T-helper 2 cell treated with Interferon-gamma antibody and Interleukin-4, amounts not matched to agents 100 ng/mL and 5 ng/mL, for 36 hours (primary cell): ENCODE measurements at regions not wholly inside any gene's neighbourhood (a gene's known extent, or its start where the extent isn't known, plus 50 kb on each side); places are given as distances from the start of the nearest gene placed in this dataset.
"Not testable (repeated sequence)": the region's sequence is repeated elsewhere in the genome, so short reads cannot be mapped to it uniquely, and the experiment has no call there.

Experiments used
- intact Hi-C: fragments of 100-400 bp; cut with micrococcal nuclease; formaldehyde crosslinking; loops from one replicate; pipeline ENCODE4 v1.15.1; 2023

DNA sequence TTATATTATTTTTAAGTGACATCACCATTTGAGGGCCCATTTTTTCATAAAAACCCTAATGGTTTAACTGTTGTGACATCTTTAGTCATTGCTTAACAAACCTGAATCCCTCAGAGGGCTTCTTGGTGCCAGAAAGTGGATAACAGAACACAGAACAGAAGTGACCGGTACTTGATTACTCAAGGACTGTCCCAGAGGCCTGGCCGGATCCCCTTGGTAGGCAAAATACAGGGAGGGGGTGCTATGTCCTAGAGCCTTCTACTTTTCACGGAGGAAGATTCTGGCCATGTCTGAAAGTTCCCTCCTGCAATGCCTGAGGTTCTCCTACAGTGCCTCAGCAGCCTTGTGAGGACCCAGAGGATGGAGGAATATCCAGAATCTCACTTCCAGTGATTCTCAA lies 94.3 kb upstream of the DCLK2 start:
- intact Hi-C loops = no loop called here

DNA sequence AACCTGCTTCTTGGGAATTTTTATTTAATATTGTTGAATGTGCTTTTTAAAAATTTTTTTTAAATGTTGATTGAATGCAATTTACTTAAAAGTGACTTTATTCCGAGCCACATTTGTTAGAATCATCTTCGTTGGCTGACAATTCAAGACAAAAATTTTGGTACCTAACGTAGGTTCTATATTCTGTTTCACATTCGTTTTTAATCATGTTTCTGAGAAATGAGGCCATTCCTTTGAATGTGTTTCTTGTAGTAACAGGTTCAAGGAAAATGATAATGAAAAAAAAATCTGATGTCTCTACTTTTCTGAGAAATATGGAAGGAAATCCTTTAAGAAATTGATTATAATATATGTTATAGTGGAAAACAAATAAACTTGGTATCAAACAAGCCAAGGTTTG lies 92.3 kb upstream of the DCLK2 start:
- intact Hi-C loops = no loop called here

DNA sequence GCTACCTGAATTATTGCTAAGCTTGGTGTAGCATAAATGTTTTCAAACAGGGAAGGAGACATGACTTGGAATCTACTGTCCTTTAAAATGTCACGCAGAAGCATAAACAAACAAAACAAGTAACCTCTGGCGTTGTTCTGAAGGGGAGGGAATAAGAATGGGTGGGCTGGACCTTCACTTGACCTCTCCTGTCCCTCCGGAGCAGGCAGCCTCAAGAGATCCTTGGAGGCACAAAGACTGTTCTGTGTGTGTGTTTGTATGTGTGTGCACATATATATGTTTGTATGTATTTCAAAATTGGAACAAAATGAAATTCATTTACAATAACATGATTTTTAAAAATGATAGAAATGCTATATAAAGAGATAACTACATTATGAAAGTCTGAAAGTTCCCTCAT lies 91.3 kb upstream of the DCLK2 start:
- intact Hi-C loops = no loop called here

DNA sequence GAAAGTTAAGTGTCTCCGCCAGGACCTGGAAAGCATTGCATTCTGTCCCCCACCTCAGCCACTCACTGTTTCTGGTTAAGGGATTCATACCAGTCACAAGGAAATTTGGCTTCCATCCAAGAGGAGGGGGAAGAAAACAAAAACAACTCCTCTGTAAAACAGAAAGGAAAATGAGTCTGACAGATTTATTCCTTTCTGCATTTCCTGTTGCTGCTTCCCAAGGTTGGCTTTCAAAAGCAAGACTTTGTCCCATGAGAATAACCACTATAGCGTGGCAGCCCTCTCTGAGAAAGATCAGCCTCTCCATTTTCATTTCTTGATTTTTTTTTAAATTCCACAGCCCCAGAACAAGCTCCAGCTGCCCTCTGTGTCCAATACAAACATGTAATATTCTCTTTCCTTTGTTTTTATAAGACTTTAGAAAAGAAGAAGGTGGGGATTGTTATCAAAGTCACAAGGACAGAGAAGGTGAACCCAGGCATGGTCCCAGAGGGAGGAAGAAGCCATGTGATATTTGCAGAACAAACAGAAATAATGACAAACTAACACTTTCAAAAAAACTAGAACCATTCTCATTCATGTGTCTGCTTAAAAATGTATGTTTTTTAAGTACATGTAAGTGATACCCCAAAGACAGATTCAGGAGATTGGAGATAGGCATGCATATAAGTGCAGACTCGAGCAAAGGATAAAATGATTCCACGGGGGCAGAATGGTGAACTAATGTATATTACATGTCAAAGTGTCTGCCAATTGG lies 90.7 kb upstream of the DCLK2 start:
- intact Hi-C loops = no loop called here

DNA sequence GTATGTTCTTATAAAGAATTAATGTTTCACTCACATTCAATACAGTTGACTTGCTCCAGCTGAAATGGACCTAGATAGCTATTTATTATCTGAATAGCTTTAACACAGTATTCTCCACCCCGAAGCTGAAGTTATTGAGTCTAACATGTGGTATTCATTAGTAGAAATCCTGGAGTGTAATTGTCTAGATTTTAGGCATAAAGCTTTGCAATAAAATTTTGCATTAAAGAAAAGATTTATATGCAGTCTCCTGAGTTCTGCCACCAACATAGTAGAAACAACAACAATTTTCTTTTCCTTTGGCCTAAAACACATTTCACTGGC lies 90.2 kb upstream of the DCLK2 start:
- intact Hi-C loops = no loop called here

DNA sequence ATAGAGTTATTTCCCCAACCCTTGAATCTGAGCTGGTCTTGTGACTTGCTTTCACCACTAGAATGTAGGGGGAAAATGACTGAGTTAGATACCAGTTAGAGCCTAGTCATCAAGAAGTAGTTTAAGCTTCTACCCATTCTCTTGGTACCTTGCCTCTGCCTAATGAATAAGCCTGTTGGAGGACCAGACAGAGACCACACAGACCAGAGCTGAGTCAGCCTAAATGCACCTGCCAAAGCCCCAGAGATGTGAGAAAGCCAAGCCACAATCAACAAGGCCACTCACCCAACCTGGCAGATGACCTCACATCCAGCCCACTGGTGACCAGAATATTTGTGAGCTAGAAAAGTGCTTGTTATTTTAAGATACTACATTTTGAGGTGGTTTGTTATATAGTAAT lies 85.2 kb upstream of the DCLK2 start:
- intact Hi-C loops = no loop called here

DNA sequence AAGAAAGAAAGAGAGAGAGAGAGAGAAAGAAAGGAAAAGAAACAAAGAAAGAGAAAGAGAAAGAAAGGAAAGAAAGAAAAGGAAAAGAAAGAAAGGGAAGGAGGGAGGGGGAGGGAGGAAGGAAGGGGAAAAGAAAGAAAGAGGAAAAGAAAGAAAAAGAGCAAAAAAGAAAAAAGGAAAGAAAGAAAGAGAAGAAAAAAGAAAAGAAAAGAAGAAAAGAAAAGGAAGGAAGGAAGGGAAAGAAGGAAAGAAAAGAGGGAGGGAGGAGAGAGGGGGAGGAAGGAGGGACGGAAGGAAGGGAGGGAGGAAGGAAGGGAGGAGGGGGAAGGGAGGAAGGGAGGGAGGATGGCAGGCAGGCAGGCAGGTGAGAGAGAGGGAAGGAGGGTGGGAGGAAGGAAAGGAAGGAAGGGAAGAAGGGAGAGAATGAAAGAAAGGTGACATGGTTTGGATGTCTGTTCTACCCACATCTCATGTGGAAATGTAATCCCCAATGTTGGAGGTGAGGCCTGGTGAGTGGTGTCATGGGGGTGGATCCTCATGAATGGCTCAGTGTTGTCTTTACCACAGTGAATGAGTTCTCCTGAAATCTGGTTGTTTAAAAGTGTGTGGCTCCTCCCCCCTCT lies 83.0 kb upstream of the DCLK2 start:
- intact Hi-C loops = loop anchor here (5.0 kb wide), 1 partner anchor 872 kb away; no protein-coding TSS in a partner anchor

DNA sequence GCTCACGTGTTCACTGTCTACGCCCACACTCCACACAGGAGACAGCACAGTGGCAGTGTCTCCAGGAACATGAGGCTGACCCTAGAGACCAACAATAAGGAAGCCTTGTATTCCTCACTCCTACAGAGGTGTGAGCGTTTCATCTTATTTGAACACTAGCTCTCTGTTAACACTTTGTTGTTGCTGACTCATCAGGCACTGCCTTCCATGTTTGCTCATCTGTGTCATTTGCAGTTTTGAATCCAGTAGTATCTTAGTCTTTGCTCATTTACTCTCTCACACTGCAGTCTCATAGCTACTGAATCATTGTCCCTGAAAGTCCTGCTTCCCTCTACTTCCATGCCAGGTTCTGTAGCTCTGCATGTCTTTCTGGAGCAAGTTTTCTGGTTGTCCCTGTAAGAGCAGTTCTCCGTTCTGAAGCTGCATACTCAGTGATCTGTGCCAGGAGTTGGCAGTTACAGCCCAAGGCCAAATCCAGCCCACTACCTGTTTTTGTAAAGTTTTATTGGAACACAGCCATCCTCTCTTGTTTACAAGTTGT lies 80.3 kb upstream of the DCLK2 start:
- intact Hi-C loops = loop anchor here (5.0 kb wide), 1 partner anchor 869 kb away; no protein-coding TSS in a partner anchor

DNA sequence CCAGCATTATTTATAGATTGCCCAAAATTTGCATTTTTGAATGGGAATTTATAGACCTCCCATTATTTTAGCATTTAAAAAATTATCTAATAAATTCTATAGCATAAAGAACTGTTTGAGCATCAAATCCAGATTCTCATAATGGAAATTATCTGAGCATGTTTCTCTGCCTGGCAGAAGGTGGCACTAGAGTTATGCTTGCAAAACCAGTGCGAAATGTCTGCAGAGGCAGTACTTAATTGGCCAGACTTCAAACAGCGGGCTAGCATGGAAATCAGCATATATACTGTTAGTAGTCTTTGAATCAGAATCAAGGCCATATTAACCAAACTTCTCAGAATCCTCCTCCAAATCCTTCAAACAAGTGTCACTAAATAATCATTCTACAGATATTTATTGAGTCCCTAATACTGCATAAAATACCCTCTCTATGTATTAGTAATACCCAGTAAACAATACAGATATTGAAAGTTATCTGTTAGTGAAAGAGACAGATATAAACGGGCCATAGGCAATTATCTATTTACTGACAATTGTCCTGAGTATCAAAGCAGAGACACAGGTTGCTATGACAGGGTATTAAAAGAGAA lies 78.7 kb upstream of the DCLK2 start:
- intact Hi-C loops = loop anchor here (1.0 to 5.0 kb wide), 2 partner anchors 210 to 868 kb away; no protein-coding TSS in a partner anchor

DNA sequence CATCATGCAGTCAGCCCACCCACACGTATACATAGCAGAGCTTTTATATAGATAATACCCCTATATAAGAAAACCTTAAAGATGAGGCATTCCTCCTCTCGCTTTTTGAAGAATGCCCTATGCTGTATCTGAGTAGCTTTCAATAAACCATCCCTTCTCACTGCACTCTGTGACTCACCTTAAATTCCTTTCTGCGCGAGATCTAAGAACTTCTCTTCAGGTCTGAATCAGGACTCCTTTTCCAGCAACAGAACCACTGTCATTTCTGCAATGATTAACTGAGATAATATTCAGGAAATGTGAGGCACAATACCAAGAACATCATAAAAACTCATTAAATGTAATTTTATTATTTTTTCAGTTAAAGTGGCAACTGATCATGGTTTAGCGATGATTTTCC lies 76.4 kb upstream of the DCLK2 start:
- intact Hi-C loops = no loop called here

DNA sequence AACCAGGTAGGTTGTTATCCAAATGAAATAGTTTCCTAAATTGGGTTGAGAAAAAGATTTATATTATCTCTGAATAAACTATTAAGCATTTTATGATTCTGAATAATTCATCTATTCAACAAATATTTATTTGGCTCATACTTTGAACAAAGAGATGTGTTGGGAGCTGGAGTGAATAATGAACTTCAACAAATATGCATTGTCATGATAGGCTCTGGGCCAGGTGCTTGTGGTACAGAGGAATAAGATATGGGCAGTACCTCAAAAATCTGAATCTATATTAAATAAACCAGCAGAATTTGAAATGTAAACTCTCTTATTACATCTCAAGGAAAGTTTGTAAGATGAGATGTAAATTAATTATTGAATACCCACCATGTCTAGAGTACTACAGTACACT lies 75.7 kb upstream of the DCLK2 start:
- intact Hi-C loops = no loop called here

DNA sequence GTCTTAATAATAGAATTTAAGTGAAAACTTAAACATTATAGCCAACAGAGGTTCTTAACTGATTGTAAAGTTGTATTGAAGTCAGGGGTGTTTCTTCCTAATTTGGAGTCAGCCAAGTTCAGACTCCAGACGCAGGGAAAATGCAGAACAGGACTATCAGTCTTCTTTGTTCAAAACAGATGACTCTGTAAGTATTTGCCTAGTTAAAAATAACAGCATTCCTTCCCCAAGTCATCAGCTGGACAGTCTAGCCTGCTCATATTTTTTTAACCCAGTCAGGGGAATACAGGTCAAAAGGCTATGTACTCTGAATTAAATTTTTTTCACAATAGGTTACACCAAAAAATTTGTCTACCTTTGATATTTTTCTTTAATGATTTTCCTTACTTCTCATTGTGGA lies 73.8 kb upstream of the DCLK2 start:
- intact Hi-C loops = no loop called here

DNA sequence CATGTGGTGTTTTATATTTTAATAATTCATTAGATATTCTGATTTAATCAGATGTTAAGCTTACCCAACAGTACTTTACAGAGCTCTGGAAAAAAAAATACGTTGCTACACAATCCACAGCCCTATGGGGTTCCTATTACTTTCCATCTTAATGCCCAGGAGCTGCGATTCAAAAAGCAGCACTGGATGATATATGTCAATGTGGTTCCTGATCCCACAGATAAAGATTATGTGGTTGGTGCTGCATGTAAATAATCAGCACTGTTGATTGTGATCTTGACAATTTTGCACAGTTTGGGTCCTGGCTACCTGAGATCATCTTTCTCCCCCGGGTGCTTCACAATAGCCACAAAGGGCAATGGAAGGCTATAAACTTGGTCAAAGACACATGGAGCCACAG lies 72.7 kb upstream of the DCLK2 start:
- intact Hi-C loops = no loop called here

DNA sequence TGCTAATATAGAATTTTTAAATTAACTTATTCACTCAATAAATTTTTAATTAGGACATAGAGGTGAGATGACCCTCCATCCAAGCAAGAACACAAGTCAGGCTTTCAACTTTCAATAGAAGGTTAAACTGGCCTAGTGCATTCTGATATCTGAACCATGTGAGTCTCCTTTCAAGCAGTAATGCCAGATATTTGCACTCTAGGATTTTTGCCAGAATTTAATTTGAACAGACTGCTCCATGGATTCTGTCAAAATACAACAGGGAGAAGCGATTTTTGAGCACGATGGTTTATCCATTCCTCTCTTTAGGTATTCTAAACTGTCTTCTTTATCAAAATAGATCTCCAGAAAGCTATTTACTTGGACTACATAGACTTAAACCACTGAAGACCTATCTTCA lies 72.0 kb upstream of the DCLK2 start:
- intact Hi-C loops = no loop called here

DNA sequence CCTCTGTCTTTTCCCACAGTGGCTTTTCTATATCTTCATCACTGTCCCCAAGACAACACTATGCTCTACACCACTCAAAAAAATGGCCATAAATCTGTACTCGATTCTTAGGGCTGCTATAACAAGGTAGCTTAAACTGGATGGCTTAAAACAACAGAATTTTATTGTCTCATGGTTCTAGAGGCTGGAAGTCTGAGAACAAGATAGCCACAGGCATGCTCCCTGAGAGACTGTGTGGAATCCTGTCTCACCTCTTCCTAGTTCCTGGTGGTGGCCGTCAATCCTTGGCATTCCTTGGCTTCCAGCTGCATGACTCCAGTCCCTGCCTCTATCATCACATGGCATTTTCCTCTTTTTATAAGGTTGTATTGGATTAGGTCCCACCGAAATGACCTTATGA lies 70.7 kb upstream of the DCLK2 start:
- intact Hi-C loops = no loop called here

DNA sequence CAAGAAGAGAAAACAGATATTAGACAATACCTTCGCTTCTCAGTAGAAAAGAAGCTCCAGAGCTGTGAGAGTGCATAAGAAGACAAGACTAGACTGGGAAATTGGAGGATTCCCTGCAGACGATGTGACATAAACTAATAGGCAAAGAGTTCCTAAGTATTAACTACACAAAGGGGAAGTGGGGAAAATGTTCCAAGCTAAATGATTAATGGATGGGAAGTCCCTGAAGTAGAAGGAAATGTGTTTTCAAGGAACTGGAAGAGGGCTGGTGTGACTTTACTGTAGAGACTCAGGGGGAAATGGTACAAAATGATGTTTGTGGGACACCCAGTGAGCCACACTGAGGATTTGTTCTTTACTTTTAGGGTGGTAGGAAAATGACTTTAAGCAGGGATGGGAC lies 69.7 kb upstream of the DCLK2 start:
- intact Hi-C loops = no loop called here

DNA sequence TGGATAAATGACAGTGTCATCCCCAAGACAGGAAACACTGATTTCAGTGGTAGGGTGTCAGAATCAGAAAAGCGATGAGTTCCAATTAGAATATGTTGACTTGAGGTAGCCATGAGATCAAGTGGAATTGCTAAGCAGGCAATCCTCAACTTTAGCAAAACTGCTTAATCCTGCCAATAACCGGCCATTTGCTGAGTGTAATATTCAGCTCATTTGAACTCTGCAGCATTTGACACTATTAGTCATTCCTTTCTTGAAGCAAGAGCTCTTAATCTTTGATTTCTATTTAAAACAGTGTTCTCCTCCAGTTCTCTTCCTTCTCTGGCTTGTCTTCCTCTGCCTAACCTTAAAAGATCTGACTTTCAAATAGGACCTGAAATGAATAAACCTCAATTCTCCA lies 68.7 kb upstream of the DCLK2 start:
- intact Hi-C loops = no loop called here

DNA sequence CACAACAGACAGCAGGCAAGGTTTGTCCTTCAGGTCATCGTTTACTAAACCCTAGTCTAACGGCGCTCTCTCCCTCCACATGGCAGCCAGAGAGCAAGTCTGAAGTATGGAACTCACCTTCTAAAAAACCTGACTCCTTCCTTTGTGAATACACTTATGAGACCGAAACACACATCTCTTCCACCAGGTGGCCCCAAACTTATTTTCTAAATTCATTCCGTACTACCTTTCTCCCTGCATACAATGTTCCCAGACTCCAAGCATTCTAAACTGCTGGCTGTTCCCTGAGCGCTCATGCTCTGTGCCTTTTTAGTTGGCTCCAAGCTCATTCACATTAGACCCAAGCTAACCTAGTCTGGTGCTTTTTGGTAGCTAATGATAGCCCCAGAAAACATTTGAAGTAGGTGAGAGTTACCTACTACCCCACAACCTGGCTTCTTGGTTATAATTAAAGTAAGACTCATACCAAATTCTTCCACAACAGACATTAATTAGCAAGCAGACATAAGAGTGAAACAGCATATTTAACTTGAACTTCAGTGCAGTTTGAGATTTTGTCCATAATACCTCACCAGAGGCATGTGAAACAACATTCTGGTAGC lies 67.6 kb upstream of the DCLK2 start:
- intact Hi-C loops = no loop called here

DNA sequence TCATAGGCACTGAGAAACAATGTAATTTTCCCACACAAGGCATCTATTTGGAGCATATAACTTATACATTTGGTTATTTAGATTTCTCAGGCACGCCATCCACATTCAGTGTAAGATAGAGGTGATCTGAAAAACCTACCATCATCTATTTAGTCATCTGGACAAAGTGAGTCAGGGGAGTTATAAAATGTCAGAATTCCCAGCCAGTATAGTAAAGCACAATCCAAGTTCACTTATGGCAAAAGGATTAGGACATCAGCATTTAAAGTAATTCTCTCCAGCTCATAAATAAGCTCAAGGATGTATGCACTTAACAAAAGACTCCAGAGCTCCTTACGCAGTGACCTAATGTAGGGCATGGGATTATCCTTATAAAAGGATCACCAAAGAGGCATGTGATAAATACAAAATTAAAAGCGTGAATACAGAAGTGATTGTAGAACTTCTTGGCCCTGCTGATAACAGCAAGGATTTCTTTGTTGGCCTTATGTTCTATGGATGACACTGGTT lies 65.3 kb upstream of the DCLK2 start:
- intact Hi-C loops = no loop called here

DNA sequence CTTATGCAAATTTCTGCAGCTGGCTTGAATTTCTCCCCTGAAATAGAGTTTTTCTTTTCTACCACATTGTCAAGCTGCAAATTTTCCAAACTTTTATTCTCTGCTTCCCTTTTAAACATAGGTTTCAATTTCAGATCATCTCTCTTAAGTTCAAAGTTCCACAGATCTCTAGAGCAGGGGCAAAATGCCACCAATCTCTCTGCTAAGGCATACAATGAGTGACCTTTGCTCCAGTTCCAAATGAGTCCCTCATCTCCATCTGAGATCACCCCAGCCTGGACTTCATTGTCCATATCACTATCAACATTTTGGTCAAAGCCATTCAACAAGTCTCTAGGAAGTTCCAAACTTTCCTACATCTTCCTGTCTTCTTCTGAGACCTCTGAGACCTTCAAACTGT lies 62.3 kb upstream of the DCLK2 start:
- intact Hi-C loops = not testable (repeated sequence)

DNA sequence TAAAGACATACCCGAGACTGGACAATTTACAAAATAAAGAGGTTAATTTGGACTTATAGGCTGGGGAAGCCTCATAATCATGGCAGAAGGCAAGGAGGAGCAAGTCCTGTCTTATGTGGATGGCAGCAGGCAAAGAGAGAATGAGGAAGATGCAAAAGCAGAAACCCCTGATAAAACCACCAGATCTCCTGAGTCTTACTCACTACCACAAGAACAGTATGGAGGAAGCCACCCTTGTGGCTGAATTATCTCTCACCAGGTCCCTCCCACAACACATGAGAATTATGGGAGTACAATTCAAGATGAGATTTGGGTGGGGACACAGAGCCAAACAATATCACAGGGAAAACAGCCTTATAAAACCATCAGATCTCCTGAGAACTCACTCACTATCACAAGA lies 61.6 kb upstream of the DCLK2 start:
- intact Hi-C loops = not testable (repeated sequence)

DNA sequence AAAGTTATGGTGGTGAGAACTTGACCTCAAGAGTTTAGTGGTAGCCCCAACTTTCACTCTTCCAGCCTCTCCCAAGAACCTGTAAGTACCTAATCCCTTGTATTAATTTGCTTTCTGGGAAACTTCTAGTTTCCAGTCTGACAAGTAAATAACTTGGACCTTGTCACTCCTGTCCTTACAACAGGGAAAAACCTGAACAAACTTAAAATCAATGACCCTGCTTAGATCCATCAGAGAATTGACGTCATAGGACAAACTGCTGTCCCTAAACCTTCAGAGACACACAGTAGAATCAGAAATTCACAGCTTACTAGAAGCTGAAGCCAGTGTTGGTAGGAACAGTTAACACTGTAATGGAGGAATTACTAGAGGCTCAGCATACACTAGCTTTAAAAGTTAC lies 60.0 kb upstream of the DCLK2 start:
- intact Hi-C loops = no loop called here
